Ovary (tissue), 3 donors: ENCODE measurements at regions not wholly inside any gene's neighbourhood (a gene's known extent, or its start where the extent isn't known, plus 50 kb on each side); places are given as distances from the start of the nearest gene placed in this dataset.

Source experiments
- CTCF ChIP-seq, 3 donors: fragments of 450-650 bp in 2 of 3; fragments of 200-600 bp in 1 of 3; IDR thresholded peaks; one replicate each; pipeline versions ENCODE4 v1.5.1 to v1.8.0; 2016 to 2022; ENCODE audit warnings: antibody characterized with exemption in 3 of 3, mild to moderate bottlenecking in 1 of 3
- EP300 ChIP-seq: sonication (generic); formaldehyde crosslinking; IDR thresholded peaks from one replicate; pipeline ENCODE4 v1.6.1; 2017; ENCODE audit warnings: antibody characterized with exemption
- POLR2A ChIP-seq: fragments of 450-650 bp; IDR thresholded peaks from one replicate; pipeline ENCODE4 v1.6.1; 2017; ENCODE audit warnings: antibody characterized with exemption, mild to moderate bottlenecking, moderate library complexity
- donor health status: DM: no; HTN: no; CAD: no.

DNA sequence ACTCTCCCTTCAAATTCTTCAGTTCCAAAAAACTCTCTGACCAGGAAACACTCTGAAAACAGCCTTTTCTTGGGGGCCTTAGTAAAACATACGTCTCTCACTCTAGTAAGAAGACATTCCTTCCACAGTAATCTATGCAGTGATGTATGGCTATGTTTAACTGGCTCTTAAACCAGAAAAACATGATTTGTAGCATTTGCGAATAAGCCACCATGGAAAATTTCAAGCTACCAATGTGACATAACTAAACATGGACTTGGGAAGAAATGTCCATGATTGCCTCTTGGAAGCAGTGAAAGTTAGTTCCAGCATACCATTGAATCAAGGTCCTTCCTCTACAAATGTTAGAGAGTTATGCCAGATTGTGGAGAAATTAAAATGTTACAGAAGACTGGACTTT lies 121.5 kb upstream of the ATF7IP start:
- TF ChIP-seq CTCF (IDR thresholded peaks at IDR 0.05) = no peak
- TF ChIP-seq POLR2A = no peak
- TF ChIP-seq EP300 = no peak
